Esophagus muscularis mucosa (tissue), 3 donors: ENCODE measurements at regions not wholly inside any gene's neighbourhood (a gene's known extent, or its start where the extent isn't known, plus 50 kb on each side); places are given as distances from the start of the nearest gene placed in this dataset.
"Not testable (repeated sequence)": the region's sequence is repeated elsewhere in the genome, so short reads cannot be mapped to it uniquely, and the experiment has no call there.

Experiments used
- CTCF ChIP-seq, 3 experiments: fragments of 200-600 bp in 2 of 3; fragments of 450-650 bp in 1 of 3; sonication (generic) in 2 of 3; IDR thresholded peaks; one replicate each; pipeline ENCODE4 v1.5.1; 2017 to 2019; ENCODE audit warnings: antibody characterized with exemption in 3 of 3, mild to moderate bottlenecking in 2 of 3, moderate library complexity in 1 of 3
- EP300 ChIP-seq: sonication (generic); formaldehyde crosslinking; IDR thresholded peaks from one replicate; pipeline ENCODE4 v1.6.1; 2017; ENCODE audit warnings: antibody characterized with exemption

GRCh38 chr3:124651416-124651815 is 78.8 kb upstream of the UMPS start:
- TF ChIP-seq CTCF (IDR thresholded peaks at IDR 0.05); EP300: not testable (repeated sequence)
